Suprapubic skin (tissue), 4 donors: ENCODE measurements at regions not wholly inside any gene's neighbourhood (a gene's known extent, or its start where the extent isn't known, plus 50 kb on each side); places are given as distances from the start of the nearest gene placed in this dataset.

Experiments used
- POLR2A ChIP-seq, 2 donors: fragments of 450-650 bp; IDR thresholded peaks; one replicate each; pipeline ENCODE4 v1.6.1; 2017; ENCODE audit warnings: antibody characterized with exemption in 2 of 2, mild to moderate bottlenecking in 2 of 2, moderate library complexity in 2 of 2
- POLR2AphosphoS5 ChIP-seq, 3 donors: sonication (generic); formaldehyde crosslinking; IDR thresholded peaks; one replicate each; pipeline ENCODE4 v1.6.1; 2017; ENCODE audit warnings: antibody characterized with exemption in 3 of 3
- TF ChIP-seq, protein P1 (sequence below), 2 donors: fragments of 200-600 bp in 1 of 2; fragments of 450-650 bp in 1 of 2; sonication (generic) in 1 of 2; IDR thresholded peaks; one replicate each; pipeline ENCODE4 v1.5.1; 2016 to 2019; ENCODE audit warnings: antibody characterized with exemption in 2 of 2, mild to moderate bottlenecking in 1 of 2, moderate library complexity in 1 of 2

GRCh38 chr3:189099505-189100290 is 72.1 kb upstream of the TPRG1 start:
- TF ChIP-seq, protein P1, sequence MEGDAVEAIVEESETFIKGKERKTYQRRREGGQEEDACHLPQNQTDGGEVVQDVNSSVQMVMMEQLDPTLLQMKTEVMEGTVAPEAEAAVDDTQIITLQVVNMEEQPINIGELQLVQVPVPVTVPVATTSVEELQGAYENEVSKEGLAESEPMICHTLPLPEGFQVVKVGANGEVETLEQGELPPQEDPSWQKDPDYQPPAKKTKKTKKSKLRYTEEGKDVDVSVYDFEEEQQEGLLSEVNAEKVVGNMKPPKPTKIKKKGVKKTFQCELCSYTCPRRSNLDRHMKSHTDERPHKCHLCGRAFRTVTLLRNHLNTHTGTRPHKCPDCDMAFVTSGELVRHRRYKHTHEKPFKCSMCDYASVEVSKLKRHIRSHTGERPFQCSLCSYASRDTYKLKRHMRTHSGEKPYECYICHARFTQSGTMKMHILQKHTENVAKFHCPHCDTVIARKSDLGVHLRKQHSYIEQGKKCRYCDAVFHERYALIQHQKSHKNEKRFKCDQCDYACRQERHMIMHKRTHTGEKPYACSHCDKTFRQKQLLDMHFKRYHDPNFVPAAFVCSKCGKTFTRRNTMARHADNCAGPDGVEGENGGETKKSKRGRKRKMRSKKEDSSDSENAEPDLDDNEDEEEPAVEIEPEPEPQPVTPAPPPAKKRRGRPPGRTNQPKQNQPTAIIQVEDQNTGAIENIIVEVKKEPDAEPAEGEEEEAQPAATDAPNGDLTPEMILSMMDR (IDR thresholded peaks at IDR 0.05): no peak
- TF ChIP-seq POLR2AphosphoS5 (IDR thresholded peaks at IDR 0.05) (no peak), POLR2A (IDR thresholded peaks at IDR 0.05) (no peak)
